Esophagus mucosa (tissue), 1 donor: ENCODE measurements at regions not wholly inside any gene's neighbourhood (a gene's known extent, or its start where the extent isn't known, plus 50 kb on each side); places are given as distances from the start of the nearest gene placed in this dataset.

ENCODE experiments used
- ATAC-seq: fragments of 200-7000 bp; cut with Tn5 transposase; one replicate; pipeline ENCODE4 v1.9.1; 2020
- donor health status: DM: yes; HTN: yes; CAD: no.

DNA sequence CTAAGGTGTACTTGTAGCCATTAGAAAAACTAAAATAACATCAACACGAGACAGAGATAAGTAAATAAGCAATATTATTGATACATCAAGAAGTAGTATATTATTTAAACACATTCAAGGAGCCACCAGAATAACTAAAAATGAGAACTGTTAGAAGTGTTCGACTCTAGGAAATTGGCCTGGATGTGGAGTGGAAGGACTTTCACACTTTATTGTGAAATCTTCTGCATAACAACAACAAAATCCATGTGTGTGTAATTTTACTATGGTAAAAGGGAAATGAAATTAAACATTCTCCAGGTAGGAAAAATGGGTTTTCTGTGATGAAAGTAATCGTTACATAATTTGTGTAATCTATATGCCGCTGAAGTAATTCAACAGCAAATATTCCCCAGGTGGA is 96.3 kb upstream of the RNF152 start:
- ATAC-seq: no peak

DNA sequence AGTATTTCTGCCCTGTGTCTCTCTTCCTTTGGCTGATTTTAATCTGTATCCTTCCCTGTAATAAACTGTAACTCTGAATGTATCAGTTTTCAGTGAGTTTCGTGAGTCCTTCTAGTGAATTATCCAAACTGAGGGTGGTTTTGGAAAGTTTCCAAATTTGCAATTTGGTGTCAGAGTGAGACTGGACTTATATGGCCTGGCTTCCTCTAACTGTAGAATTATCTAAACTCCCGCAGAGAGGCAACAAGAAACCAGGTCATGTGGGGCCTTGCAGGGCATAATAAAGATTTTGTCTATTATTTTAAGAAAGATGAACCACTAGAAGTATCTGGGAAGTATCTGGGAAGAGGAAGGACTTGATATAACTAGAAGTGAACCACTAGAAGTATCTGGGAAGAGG is 95.3 kb upstream of the RNF152 start:
- ATAC-seq: no peak

DNA sequence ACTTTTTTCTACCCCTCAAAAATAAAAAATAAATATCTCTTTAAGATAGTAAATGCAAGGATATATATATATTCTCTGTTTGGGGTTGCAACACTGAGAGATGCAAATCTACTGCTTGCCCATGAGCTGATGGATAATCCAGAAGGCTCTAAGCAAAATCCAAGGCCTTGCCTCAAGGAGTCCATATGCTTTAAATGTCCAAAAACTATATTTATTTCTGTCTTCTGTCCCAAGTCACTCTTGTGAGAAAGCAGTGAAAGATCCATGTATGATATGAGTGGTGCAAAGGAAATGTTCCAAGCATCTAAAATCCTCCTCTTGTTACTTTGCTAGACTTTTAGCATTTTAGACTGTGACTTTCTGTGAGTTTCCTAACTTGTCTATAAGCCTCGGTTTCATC is 92.9 kb upstream of the RNF152 start:
- ATAC-seq: no peak

DNA sequence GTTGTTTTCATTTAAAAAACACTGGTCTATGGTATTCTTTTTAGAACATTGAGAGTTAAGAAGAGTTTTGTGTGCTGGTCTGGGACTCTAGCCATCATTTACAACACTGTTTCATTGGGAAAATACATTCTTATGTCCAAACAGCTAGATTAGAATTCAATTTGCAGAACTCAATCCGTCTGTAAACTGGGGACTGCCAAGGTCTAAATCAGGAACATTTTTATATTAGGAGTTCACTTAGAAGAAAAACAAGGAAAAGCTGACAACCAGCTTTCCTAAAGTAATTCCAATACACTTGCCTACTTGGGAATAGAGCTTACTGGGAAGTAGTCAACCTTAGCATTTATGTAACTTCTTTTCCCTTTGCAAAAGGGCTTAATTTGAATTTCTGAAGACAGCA is 91.5 kb upstream of the RNF152 start:
- no peak for ATAC-seq

DNA sequence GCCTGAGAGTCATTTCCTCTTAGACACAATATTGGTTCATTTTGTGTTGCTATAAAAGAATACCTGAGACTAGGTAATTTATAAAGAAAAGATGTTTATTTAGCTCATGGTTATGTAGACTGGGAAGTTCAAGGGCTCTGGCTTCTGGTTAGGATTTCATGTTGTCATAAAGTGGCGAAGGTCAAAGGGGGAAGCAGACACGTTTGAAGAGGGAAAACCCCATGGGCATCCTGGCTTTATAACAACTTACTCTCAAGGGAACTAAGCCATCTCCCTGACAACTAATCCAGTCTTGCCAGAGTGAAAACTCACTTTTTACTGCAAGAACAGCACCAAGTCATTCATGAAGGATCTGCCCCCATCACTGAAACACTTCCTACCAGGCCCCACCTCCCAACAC is 89.7 kb upstream of the RNF152 start:
- ATAC-seq: no peak

DNA sequence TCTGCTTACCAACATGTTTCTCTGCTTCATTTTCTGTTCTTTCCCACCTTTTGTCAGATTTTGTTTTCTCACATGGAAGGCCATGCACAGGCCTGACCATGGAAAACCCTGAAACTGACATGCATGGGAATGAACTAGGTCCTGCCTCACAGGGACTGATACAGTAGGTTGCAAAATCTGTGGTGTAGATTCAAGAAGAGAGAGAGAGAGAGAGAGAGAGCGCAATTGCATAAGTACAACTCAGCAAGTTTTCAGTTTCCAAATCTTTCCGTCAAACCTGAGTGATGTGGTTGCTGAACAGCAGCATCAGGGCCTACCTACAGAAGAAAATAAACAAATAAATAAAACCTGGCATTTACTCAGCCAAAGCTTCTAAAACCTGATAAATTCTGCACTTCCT is 87.5 kb upstream of the RNF152 start:
- no peak for ATAC-seq

DNA sequence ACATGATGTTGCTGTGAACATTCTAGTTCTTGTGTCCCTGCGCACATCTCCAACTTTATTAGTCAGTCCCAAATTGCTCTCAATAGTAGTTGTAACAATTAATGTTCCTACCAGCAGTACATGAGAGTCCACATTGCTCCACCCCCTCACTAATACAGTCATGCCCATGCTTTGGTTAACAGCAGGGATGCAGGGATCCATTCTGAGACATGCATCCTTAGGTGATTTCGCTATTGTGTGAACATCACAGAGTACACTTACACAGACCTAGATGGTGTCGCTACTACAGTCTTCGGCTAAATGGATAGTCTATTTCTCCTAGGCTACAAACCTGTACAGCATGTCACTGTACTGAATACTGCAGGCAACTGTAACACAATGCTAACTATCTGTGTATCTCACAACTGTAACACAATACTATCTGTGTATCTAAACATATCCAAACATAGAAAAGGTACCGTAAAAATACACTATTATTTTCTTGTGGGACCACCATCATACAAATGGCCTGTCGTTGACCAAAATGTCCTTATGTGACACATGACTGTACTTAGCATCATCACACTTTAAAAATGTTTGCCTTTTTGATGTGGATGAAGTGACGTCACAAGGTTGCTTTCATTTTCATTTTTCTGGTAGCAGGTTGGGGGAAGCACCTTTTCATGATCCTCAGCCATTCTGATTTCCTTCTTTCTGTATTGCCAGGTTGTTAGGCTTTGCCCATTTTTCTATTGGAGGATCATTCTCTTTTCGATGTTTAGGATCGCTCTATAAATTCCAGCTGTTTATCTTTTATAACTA is 82.9 kb upstream of the RNF152 start:
- ATAC-seq: no peak

DNA sequence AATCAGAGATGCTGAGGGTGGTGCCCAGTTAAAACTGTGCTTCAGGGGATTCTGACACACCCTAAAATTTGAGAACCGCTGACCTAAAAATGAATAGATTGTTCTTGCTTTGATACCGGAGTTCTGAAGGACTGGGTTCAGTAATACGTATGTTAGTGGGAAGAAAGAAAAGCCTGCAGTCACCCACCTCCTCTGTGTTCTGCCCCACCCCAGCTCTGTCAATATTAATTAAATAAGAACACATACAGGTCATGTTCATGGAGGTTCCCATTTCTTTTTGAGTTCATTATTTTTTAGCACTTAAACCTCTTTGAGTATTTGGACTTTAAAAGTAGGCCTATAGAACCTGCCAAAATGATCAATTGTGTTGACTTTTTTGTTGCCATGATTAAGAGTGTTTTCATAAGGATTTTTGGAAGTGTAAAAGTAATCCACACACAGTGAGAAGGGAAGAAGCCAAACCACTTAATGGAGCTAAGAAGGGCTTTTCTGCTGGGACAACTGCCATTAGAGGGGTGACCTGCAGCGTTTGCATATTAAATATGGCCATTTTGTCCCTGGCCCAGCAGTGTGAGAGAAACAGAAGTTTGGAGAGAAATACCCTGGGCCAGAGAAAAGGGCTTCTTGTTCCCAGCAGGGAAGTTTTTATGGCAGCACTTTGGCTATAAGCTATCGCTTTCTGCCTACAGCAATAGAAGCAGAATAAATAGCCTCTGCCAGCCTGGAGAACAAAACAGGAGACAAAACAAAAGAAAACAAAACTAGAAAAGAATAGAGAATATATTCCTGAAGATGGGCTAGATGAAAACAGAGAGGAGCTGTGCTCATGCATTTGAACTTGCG is 80.7 kb upstream of the RNF152 start:
- no peak for ATAC-seq

DNA sequence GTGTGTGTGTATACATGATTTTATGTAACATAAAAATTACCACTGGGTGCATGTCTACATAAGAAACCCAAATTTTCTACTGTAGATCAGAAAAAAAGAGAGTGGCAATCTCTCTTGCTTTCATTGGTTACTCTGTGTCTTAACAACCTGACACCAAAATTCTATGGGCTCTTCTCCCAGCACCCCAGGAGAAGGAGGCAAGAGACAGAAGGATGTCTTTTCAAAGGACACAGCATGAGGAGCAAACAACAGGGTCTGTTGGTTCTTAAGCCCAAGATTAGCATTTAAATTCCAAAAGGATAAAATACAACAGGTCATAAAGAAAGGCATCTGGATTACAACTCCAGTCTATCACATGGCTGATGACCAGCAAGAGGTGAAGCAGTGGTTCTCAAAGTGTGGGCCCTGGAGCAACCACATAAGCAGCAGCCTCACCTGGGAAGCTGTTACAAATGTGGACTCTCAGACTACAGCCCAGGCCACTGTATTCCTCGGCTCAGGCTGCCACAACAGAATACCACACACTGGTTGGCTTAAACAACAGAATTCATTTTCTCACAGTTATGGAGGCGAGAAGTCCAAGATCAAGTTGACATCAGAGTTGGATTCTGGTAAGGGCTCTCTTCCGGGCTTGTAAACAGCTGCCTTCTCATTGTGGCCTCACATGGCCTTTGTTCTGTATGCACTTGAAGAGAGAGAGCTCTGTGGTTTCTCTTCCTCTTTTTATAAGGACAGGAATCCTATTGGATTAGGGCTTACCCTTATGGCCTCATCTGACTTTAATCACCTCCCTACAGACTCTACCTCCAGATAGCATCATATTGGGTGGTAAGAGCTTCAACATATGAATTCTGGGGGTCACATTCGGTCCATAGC is 79.8 kb upstream of the RNF152 start:
- ATAC-seq: no peak

DNA sequence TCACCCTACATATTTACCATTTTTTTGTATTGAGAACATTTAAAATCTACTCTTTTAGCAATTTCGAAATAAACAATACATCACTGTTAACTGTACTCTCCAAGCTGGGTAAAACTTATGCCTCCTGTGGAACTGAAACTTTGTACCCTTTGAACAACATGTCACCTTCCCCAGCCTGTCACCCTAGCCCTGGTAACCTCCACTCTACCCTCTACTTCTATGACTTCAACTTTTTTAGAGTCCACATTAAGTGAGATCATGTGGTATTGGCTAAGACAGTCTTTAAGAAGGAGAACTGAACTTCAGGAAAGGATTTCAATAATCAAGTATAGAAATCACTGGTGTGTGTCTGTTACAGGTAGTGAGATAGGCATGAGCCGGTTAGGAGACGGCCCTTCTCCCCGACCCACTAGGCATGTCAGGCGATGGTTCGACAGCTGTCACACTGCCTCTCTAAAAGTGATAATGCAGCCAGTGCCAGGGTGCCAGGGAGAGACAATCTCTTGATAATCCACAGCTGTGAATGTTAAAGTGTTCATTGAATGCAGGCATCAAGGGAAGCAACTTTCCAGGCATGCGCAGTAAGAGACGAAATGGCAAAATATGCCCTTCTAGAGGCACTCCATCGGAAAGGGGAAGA is 74.6 kb upstream of the RNF152 start:
- ATAC-seq: no peak

DNA sequence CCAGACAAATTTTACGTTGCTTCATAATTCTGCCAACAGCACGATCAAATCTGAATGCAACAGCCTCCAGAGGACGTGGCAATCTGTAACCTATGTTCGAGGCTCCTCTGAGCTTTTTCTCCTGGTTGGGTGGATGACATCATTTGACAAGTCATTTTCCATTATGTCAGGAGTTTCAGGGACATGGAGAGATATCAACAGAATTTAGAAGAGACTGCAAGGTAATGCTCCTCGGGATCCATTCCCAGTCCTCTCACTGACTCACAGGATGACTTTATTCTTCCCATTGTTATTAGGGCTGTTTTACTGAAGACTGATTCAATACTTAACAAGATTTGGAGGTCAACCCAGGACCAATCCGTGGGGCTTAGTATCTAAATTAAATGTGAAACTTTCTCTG is 72.5 kb upstream of the RNF152 start:
- no peak for ATAC-seq

DNA sequence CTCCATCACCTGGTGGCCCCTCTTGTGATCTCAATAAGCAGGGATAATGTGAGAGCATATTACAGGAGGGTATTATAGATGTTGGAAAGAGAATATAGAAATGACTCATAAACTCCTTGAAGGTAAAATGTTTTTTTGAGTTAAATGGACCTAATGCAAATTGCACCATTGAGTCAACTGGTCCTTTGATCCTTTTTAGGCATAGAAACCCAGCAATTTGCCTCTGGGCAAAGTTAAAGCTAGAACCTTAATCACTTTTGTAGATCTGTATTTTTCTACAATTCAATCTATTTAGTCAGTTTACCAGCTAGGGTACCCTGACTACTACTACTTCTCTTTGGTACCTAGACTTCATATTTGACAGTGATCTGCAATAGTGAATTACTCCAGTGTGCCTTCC is 71.8 kb upstream of the RNF152 start:
- no peak for ATAC-seq

DNA sequence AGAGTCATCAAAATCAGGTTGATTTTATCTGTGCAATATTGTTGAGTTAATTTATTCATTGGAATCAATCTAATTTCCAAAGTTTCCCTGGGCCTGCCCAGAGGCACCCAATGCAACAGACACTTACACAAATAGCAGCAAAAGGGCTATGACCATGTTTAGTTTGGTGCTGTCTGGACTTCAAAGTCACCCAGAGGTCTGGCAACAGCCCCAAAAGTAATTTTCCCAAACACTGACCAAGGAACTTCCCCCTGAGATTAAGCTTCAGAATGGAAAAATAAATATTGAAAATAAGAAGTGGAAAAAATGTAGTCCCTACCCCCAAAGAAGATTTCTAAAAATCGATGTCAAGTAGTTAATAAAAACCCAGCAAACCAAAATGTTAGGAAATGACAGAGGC is 70.9 kb upstream of the RNF152 start:
- no peak for ATAC-seq

DNA sequence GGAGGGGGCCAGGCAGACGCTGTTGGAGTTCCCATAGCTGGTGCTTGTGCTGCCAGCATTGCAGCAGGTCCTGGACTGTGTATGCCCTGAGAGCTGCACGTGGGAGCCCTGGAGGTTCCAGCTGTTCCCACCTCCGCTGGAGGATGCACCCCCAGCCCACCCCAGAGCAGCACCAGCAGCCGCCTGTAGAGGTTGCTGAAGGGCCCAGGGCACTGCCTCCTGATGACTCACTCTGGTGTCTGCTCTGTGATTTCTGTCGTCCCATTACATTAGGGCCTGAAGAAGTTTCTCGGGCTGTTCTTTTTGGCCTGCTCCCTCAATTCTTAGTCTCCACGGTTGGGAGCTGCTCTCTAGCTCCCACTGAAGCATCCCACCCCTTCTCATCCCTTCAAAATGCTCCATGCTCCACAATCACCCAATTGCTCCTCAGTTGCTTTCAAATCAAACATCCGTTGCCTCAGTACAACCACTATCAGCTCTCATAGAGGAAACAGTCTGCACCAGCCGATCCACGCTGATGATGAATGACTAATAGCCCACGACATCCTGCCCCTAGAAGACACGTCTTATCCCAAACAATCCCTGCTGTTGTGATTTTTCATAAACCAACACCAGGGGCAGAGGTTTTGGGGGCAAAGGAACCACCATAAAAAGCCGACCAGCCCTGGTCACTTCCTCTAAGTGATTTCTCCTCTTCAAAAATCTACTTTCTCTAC is 65.2 kb upstream of the RNF152 start:
- ATAC-seq: peak; percentile 15

DNA sequence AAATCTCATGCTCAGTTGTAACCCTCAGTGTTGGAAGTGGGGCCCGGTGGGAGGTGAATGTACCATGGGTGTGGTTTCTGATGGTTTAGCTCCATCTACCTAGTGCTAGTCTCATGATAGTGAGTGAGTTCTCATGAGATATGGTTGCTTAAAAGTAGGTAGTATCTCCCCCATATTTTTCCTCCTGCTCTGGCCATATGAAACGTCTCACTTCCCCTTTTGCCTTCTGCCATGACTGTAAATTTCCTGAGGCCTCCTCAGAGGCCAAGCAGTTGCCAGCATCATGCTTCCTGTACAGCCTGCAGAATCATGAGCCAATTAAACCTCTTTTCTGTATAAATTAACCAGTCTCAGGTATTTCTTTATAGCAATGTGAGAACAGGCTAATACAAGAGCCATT is 62.8 kb upstream of the RNF152 start:
- no peak for ATAC-seq

DNA sequence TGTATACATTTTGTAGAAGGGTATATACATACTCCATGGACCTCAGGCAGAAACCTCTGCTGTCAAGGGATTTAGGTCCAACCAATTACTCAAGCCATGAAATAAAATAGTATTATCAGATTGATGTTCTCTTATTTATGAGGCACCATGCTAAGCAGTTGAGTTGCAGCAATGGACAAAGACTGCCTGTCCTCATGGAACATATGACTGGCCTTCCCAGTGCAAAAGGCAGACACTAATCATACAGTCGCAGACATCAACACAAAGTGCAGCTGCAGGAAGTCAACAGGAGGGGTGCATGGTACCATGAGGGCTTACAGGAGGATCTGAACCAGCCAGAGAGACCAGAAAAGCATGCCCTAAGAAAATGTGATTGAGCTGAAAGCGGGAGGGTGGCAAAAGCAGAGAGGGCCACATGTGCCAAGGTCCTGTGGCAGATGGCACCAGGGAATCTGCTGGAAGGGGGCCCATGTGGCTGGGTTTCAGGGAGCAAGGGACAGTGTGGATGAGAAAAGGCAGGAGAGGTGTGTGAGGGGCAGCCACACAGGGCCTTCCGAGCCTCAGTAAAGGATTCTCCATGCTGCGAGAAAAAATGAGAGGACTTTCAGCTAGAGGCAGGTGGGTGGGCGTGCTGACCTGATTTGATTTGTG is 61.4 kb upstream of the RNF152 start:
- no peak for ATAC-seq

DNA sequence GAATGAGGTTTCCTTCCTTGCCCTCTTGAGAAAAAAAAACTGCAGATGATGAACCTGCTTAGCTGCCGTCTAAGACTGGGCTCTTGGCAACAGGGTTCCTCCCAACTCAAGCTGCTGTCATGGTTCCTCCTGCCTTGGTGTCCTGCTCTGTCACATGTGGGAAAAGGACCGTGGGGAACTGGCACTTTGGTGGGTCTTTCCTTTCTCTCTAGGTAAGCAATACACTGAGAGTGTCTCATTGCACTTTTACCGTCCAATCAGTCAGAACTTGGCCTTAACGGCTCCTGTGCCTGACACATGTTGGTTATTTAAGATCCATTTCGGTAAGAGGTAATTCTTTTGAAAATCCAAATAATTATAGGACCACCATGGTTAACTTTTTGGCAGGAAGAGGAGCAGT is 60.8 kb upstream of the RNF152 start:
- no peak for ATAC-seq

DNA sequence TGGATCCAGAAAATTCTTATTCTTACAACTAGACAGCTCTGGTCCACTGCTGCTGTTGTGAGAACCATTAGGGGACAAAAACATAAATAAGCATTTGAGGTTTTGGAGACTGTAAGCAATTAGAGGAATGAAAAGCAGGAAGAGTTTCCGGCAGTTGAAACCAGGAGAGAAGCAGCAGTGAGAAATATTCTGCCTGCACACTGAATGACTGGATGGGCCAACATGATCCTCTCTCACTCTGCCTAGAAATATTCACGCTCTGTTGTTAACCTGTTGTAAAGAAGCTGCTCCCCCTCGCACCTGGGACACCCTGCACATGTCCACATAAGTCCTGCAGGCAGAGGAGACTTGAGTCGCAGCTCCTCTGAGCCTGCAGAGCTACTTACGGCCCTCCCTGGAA is 60.4 kb upstream of the RNF152 start:
- no peak for ATAC-seq

DNA sequence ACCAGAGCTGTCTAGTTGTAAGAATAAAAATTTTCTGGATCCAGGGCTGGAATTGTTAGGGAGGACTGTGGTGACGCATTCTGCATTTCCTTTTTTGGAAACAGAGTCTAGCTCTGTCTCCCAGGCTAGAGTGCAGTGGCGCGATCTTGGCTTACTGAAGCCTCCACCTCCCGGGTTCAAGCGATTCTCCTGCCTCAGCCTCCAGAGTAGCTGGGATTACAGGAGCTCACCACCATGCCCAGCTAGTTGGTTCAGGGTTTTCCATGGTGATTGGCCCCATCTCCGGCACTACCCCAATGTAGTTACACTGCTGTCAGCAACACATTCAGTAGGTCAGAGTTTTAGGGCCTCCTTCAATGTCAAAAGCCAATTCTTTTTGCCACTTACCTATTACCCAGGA is 58.6 kb upstream of the RNF152 start:
- no peak for ATAC-seq

DNA sequence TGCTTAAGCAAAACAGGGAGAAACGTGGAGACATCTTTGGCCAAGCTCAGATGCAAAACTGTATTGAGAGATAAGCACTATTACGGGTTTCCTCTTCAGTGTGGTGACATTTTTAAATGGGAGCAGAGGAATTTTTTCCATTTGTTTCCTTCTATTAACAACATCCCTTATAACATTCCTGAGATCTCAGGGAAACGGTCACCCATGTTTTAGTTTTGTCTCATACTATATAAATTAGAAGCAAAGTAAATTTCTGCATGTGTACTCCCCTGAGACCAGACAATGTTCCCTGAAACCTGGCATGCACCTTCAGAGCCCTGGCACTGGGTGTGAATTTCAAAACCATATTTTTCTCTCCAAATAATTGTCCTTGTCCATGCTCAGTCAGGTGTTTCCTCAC is 57.6 kb upstream of the RNF152 start:
- ATAC-seq: no peak

DNA sequence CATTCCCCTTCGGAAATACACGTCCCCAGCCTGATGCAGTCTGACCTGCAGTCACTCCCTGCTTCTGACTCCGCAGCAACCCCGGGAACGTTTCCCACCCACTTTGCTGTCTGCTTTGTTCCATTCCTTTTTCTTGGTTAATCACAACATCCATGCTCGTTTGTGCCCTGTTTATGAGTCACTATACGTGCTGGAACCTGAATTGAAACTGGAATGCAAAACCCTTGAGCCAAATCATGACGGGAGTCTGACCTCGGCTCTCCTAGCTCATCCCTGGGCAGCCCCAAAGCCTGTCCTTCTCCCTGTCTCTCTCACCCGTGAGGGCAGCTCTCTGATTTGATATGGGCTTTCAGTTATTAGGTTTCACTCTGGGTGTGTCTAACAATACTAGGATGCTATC is 57.1 kb upstream of the RNF152 start:
- ATAC-seq: peak; percentile 88
